GM23338 (cell line): ENCODE measurements at regions not wholly inside any gene's neighbourhood (a gene's known extent, or its start where the extent isn't known, plus 50 kb on each side); places are given as distances from the start of the nearest gene placed in this dataset.

Source experiments
- ATAC-seq: fragments of 200-7000 bp; cut with Tn5 transposase; 3 replicates; pipeline ENCODE4 v1.9.1; 2020
- DNase-seq: peaks from one replicate; pipeline ENCODE4 v3.0.0-alpha.2; 2015; ENCODE audit warnings: low spot score
- H2AFZ ChIP-seq: fragments of 200-600 bp; sonication (generic); 2 replicates; pipeline ENCODE4 v1.8.0; 2016; ENCODE audit warnings: antibody characterized with exemption, mild to moderate bottlenecking, moderate library complexity
- H3F3A ChIP-seq: fragments of 200-600 bp; sonication (generic); replicated peaks from 2 replicates; pipeline ENCODE4 v1.8.0; 2017; ENCODE audit warnings: antibody characterized with exemption, mixed run types, low read depth
- H3K27ac ChIP-seq: fragments of 200-600 bp; sonication (generic); 2 replicates; pipeline ENCODE4 v1.6.1; 2016; ENCODE audit warnings: low read depth
- H3K27me3 ChIP-seq: fragments of 200-600 bp; sonication (generic); 2 replicates; pipeline ENCODE4 v1.8.0; 2016; ENCODE audit warnings: mild to moderate bottlenecking, mixed run types, moderate library complexity; ENCODE audit not compliant: insufficient read depth
- H3K36me3 ChIP-seq: fragments of 200-600 bp; sonication (generic); 2 replicates; pipeline ENCODE4 v1.8.0; 2016; ENCODE audit warnings: mild to moderate bottlenecking; ENCODE audit not compliant: insufficient read depth
- H3K4me1 ChIP-seq: fragments of 200-600 bp; sonication (generic); 2 replicates; pipeline ENCODE4 v1.8.0; 2016; ENCODE audit warnings: mild to moderate bottlenecking, moderate library complexity; ENCODE audit not compliant: insufficient read depth
- H3K4me2 ChIP-seq: fragments of 200-600 bp; sonication (generic); 2 replicates; pipeline ENCODE4 v1.7.1; 2017; ENCODE audit warnings: mixed run types
- H3K4me3 ChIP-seq: fragments of 200-600 bp; sonication (generic); 2 replicates; pipeline ENCODE4 v1.6.1; 2016; ENCODE audit warnings: mixed run types
- H3K79me2 ChIP-seq: fragments of 200-600 bp; sonication (generic); replicated peaks from 2 replicates; pipeline ENCODE4 v1.8.0; 2017; ENCODE audit warnings: mild to moderate bottlenecking; ENCODE audit not compliant: insufficient read depth
- H3K9me2 ChIP-seq: fragments of 200-600 bp; sonication (generic); 2 replicates; pipeline ENCODE4 v1.8.0; 2017; ENCODE audit not compliant: insufficient read depth
- H4K20me1 ChIP-seq: fragments of 200-600 bp; sonication (generic); replicated peaks from 2 replicates; pipeline ENCODE4 v1.8.0; 2017; ENCODE audit warnings: mild to moderate bottlenecking; ENCODE audit not compliant: insufficient read depth
- H3K27ac Mint-ChIP-seq: 2 replicates; pipeline ENCODE4 v1.8.0; 2020; ENCODE audit warnings: inconsistent platforms, mild to moderate bottlenecking, moderate library complexity, mixed read lengths
- H3K27me3 Mint-ChIP-seq: 3 replicates; pipeline ENCODE4 v1.8.0; 2022; ENCODE audit warnings: low read depth, mild to moderate bottlenecking, moderate library complexity, mixed read lengths, inconsistent platforms; ENCODE audit not compliant: insufficient read depth, poor library complexity
- H3K36me3 Mint-ChIP-seq: 3 replicates; pipeline ENCODE4 v1.8.0; 2021; ENCODE audit warnings: low read depth, mild to moderate bottlenecking, inconsistent platforms, moderate library complexity, mixed read lengths
- H3K4me1 Mint-ChIP-seq: 3 replicates; pipeline ENCODE4 v1.8.0; 2020; ENCODE audit warnings: mild to moderate bottlenecking, inconsistent platforms, mixed read lengths
- H3K4me3 Mint-ChIP-seq: 3 replicates; pipeline ENCODE4 v1.8.0; 2021; ENCODE audit warnings: moderate library complexity, mild to moderate bottlenecking, inconsistent platforms, mixed read lengths
- H3K9me3 Mint-ChIP-seq: 3 replicates; pipeline ENCODE4 v1.8.0; 2020; ENCODE audit warnings: moderate library complexity, mild to moderate bottlenecking, inconsistent platforms, mixed read lengths
- CTCF ChIP-seq, 2 experiments: fragments of 200-600 bp in 1 of 2; sonication (generic) in 1 of 2; conservative IDR thresholded peaks; 2 replicates each; pipeline versions ENCODE4 v1.5.1 to v1.6.1; 2016 to 2017; ENCODE audit warnings: antibody characterized with exemption in 2 of 2, low read depth in 2 of 2, mild to moderate bottlenecking in 2 of 2, moderate library complexity in 1 of 2
- EZH2 ChIP-seq: fragments of 200-600 bp; sonication (generic); IDR thresholded peaks from one replicate; pipeline ENCODE4 v1.8.0; 2017; ENCODE audit warnings: antibody characterized with exemption, mild to moderate bottlenecking, low read depth; ENCODE audit not compliant: unreplicated experiment
- ZNF114 ChIP-seq: fragments of 250-450 bp; sonication (Bioruptor Pico); IDR thresholded peaks from 2 replicates; pipeline ENCODE4 v1.5.0; 2020; ENCODE audit warnings: mild to moderate bottlenecking, moderate library complexity
- ZNF462 ChIP-seq: fragments of 250-450 bp; sonication (Bioruptor Pico); IDR thresholded peaks from 2 replicates; pipeline ENCODE4 v1.5.0; 2020; ENCODE audit warnings: mild to moderate bottlenecking, moderate library complexity

- TF ChIP-seq ZNF462 (CRISPR knock-in tag) (no peak), EZH2 (no peak), ZNF114 (CRISPR knock-in tag) (no peak)
Measured at GRCh38 chr2:46816151-46816845, 99.3 kb downstream of the MCFD2 start (continued).

GRCh38 chr2:46815121-46815802 lies 100.3 kb downstream of the MCFD2 start:
- Histone ChIP-seq H3K4me3 (no peak overlapping the region), H3K4me2 (no peak overlapping the region), H3K4me1 (0 out of 2 replicates have a peak, but pooled peaks cover 4% of the 10 kb centered on the region), H3K79me2 (no peaks in the 10 kb centered on the region), H3K27ac (no peak overlapping the region), H3K36me3 (no peaks in the 10 kb centered on the region), H3K27me3 (no peaks in the 10 kb centered on the region), H4K20me1 (no peaks in the 10 kb centered on the region), H2AFZ (no peak overlapping the region), H3K9me2 (no peaks in the 10 kb centered on the region; the same call in 1 of the 2 replicates), H3F3A (no peaks in the 10 kb centered on the region)
- DNase-seq: peak; percentile 18
- Mint-ChIP-seq H3K9me3 (no peaks in the 10 kb centered on the region; the same call in 2 of the 3 replicates), H3K27ac (no peak overlapping the region), H3K4me3 (no peak overlapping the region), H3K36me3 (no peaks in the 10 kb centered on the region), H3K27me3 (peaks cover 4% of the 10 kb centered on the region), H3K4me1 (peaks cover 3% of the 10 kb centered on the region)
- ATAC-seq: no peak
- TF ChIP-seq CTCF (conservative IDR thresholded peaks at IDR 0.05; ENCODE audit: low read depth in 2 of 2): peak in 1 of 2 experiments; percentile 48; a peak in 2 of 4 replicates
- no peak for TF ChIP-seq EZH2
